HG03460 (cell line): ENCODE measurements at regions not wholly inside any gene's neighbourhood (a gene's known extent, or its start where the extent isn't known, plus 50 kb on each side); places are given as distances from the start of the nearest gene placed in this dataset.
"Not testable (repeated sequence)": the region's sequence is repeated elsewhere in the genome, so short reads cannot be mapped to it uniquely, and the experiment has no call there.

Source experiments
- ATAC-seq: cut with Tn5 transposase; IDR thresholded peaks from one replicate; pipeline ENCODE4 v1.9.1; 2021; ENCODE audit not compliant: unreplicated experiment

DNA sequence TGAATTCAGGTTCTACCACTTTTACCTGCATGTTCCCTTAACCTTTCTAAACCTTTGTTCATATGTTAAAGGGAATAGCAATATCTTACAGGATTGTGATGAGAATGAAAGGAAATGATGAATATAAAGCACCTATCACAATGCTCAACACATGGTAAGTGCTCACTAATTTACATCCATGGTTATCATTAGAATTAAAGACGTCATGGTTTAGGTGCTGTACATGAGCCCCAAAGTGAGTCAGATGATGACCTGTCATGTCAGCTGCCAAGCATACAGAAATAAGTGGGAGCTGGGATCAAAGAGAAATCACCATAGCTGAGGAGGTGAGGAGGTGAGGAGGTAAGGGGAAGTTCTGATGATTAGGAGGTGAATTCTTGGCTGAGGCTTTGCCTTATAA is 135.9 kb upstream of the ATP2B1 start:
- no peak for ATAC-seq

GRCh38 chr12:89840162-89840922 is 131.7 kb upstream of the ATP2B1 start:
- no peak for ATAC-seq

DNA sequence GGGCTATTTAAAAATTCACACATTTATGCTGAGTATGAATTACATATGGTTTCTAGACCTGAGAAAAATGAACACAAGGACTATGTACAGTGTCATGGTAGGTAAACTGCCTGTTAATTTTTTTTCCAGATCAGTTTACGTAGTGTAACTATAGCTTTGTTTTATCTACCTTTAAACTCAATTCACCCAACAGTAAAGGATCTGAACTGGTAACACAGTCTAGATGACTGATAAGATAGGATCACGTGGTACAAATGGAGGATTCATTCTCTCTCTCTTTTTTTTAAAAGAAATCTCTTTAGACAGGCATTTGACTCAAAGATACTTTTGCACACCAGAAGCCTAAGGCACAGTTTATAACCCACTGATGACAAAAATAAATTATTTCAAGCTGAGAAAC is 130.8 kb upstream of the ATP2B1 start:
- ATAC-seq: no peak

DNA sequence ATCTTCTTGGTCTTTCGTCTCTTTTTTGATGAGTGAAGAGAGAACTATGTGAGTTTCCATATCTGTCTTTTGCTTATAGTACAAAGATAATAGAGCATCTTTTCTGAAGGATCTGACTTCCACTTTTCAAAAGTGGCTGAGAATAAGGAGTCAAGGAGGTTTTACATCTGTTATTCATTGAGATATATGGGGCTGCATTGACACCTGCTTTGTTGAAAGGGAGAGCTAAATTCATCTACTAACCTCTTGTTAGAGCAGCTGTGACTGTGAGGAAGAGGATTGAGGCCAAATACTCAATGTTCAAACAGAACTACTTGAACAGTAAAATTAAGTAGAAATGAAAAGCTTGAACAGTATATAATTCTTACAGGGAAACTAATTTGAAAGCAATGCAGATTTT is 130.2 kb upstream of the ATP2B1 start:
- no peak for ATAC-seq

DNA sequence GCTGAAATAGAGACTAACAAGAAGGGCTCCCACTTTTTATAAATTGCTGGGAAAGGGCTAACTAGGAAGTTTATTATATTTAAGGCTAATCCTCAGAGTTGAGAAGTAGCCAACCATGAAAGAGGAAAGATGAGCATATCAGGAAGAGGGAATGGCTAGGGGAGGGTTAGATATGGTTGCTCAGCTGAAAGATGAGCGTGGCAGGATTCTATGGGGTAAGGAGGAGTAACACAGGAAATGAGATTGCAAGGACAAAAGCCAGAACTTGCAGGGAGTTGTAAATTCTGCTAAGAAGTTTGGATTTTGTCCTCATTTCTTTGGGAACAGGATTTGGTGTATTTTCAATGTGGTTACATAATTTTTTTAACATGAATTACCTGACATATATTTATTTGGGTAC is 127.4 kb upstream of the ATP2B1 start:
- no peak for ATAC-seq

DNA sequence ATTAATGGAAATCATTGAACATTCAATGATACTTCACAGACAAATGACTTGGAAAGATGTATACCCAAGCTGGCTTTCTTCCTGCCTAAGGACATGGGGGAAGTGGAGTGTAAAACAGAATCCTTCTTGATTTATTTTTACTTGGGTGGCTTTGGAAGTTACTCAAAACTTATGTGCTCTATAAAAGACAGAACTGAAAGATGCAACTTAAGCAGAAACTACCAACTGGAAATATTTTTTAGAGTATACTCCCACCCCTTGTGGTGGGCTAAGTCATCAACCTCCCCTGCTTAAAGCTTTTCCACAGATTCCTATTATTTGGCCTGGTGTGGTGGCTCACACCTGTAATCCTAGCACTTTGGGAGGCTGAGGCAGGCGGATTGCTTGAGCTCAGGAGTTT is 126.0 kb upstream of the ATP2B1 start:
- no peak for ATAC-seq

DNA sequence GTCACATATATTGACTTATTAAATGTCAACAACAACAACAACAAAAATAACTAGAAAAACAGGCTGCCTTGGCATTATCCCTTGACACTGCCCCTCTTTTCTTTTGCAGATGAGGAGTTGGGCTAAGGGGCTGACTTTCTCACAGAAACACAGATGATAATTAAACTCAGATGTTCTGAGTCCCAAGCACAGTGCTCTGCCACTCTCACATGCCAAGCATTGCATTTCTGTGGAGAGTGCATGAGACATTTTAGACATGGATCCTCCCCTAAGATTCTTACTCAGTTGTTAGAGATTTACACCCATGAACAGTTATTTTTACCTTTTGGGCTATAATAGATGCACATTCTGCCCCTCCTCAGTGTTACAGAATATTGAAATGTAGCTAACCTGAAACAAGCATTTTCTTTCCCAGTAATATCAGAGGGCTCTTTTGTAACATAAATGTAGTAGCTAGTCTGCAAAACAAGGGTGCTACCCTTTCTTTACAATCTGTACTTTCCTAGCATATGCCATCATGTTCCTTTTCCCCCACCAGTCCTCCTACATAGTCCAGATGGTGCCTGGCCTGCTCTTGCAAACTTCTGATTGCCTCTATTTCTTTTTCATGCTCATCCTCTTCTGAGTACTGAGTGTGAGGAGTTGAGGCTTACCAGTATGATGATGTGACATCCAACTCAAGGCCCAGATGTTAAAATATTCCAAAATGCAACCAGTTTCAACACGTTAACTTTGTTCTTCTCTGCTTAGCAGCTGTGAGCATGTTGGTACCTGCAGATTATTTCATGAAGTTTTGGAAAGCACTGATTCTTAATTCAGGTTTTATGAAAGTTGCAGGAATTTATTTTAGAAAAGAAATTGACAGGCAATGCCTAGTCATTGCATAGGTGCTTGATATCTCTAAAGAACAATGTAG is 125.0 kb upstream of the ATP2B1 start:
- ATAC-seq: no peak

DNA sequence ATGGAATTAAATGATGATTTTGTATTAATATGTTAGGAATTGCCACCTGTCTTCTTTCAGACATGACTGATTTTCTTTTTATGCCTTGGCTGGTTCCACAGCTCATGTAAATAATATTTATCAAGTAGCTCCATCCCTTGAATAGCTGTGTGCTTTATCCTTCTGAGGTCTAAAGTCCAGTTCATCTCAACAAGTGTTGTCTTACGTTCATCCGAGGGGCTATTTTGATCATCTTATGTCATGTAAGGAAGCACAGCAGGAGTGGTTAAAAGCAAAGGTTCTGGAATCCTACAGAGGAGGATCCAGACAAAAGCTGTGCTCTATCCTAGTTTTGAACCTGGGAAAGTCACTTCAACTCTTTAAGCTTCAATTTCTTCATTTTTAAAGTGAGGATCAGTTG is 123.7 kb upstream of the ATP2B1 start:
- no peak for ATAC-seq

- no peak for ATAC-seq
Observed at GRCh38 chr12:89831310-89832095, 122.9 kb upstream of the ATP2B1 start.

- no peak for ATAC-seq
Observed at GRCh38 chr12:89829434-89829975, 120.9 kb upstream of the ATP2B1 start.

DNA sequence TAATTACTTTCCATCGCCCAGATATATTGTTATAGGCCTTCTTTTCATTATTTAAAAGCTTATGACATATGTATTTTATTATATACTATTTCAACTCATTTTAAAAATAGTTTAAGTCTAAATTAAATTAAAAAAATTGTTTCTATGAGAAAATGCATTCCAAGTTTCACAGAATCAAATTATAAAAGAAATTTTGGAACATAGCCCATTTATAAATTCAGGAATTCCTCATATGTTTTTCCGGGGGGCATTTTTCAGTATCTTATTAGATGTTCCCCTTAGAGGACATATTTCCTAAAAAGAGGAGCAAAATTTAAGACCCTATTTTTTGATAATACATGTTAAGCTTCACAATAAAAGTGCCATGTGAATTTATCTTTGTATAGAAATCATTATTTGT is 119.9 kb upstream of the ATP2B1 start:
- no peak for ATAC-seq

GRCh38 chr12:89827592-89827991 is 119.0 kb upstream of the ATP2B1 start:
- no peak for ATAC-seq

- no peak for ATAC-seq
Observed at GRCh38 chr12:89826468-89826867, 117.8 kb upstream of the ATP2B1 start.

DNA sequence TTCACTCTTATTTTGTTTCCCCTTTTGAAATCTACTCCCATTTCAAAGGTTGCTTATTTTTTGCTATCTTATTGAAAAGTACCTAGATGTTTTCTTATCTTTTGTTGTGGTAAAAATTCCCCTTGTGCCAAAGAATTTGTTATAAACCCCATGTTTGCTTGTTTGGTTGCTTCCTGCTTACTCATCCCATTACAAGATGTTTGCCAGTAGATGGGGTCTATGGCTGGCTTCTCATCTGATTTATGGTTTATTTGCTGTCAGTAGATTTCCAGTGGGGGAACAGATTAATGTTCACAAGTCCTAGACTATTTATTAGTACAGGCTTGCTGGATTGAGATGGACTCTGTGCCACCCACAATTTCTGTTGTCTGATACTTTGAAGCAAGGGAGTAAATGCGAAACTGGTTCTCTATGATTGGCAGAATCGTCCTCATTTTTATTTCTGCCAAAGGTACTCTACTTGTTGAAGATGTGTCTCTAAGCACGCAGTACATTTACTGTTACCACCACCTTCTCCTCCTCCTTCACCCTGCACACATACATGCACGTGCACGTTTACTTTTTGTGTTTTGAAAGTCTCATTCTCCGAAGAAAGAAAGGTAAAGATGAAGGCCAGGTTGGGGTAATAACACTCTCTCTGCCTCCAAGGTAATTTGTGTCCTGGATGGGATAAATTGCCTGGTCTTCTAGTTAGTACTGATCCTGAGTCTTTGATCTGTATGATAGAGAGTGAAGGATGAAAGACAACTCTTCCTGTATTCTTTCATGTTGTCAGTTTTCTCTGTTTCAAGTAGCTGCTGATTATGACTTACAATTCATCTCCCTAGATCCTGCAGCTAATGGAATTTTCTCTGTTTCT is 117.2 kb upstream of the ATP2B1 start:
- no peak for ATAC-seq

- no peak for ATAC-seq
Observed at GRCh38 chr12:89824822-89825221, 116.2 kb upstream of the ATP2B1 start.

GRCh38 chr12:89822992-89823391 is 114.4 kb upstream of the ATP2B1 start:
- not testable (repeated sequence) for ATAC-seq

DNA sequence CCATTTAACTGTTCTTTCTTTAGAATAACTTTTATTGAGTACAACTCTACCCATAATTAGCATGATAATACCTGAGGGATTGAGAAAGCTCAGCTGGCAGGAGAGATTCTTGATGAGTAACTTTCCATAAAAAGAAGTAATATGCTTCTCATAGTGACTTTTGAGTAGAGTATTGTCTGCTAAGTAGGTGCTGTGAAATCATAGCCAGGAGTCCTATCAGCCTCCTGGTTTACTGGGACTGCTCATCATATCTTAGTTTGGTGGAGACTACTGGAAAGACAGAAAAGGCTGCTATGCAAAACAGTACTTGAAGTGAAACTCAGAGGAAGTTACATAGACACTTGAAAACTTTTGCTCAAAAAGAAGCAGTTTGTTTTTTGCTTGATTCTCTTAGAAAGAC is 113.3 kb upstream of the ATP2B1 start:
- peak; percentile 80 for ATAC-seq

DNA sequence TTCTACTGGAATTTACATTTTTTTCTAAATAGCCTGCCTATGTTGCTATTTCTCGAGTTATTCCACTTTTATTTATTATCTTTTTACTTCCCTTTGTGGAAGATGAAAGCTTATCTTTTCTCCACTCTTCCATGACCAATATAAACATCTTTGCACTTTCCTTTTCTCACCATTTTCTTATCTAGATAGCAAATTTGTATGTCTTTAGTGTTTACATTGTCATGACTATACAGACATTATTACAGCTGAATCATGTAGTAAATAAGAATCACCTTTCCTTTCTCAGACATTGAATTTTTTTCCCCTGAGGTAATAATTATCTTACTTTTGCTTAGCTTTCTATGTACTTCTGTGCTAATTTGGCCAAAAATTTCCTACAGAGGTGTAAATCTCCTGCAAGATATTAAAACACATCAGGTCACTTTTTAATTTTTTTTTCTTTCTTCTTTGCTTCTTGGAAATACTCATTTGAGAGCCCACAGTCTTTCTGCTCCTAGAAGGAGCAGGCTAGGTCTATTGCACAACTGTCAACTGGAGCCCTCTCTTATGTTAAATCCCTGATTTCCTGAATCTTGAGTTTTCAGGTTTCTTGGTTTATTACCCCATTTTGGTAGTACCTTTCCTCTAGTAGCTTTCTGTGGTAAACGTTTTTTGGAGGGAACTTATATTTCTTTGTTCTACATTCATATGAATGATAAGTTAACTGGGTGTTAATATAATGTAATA is 109.0 kb upstream of the ATP2B1 start:
- no peak for ATAC-seq

DNA sequence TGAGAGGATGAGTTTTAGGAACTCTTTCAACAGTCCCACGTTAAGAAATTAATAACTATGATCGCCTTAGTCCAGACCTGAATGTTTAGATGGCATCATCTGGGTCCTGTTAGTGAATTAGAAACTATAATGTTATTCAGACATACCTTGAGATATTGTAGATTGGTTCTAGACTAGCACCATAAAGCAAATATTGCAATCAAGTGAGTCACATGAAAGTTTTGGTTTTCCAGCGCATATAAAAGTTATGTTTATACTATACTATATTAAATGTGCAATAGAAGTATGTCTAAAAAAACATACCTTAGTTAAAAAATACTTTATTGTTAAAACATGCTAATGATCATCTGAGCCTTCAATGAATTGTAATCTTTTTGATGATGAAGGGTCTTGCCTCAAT is 106.6 kb upstream of the ATP2B1 start:
- no peak for ATAC-seq

DNA sequence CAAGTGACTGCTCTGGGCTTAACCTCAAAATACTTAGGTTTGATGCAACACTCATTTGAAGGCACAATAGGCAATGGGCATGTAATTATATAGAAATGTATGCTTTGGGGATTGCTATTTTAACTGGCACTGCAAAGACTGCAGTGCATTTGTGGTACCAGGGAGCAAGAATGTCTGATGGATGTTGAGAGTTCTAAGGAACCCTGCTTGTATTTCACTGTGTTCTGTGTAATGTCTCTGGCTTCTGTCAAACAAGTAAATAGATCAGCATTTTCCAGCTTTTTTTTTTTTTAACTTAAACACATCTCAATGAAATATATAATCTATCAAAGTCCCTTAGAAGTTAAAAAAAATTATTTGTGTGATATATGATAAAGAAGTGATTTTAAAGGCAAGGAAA is 94.8 kb upstream of the ATP2B1 start:
- no peak for ATAC-seq
